IMR-90 (cell line): ENCODE measurements at regions not wholly inside any gene's neighbourhood (a gene's known extent, or its start where the extent isn't known, plus 50 kb on each side); places are given as distances from the start of the nearest gene placed in this dataset.

Source experiments
- ATAC-seq: fragments of 200-7000 bp; cut with Tn5 transposase; 2 replicates; pipeline ENCODE4 v1.9.1; 2020; ENCODE audit warnings: low read depth, mild to moderate bottlenecking, moderate library complexity
- BruUV-seq: library from RNA; stranded (reverse); fragments of 400-500 nt; replicated peaks from 2 replicates; lab custom pipeline; 2021; lab: Mats Ljungman, UMichigan
- CTCF ChIA-PET: fragments of 300-600 bp; formaldehyde crosslinking; extraction: SDS; loops from one replicate; lab custom pipeline; 2021; ENCODE audit warnings: antibody characterized with exemption; lab: Yijun Ruan, JAX
- POLR2A ChIA-PET: fragments of 300-600 bp; sonication (Branson Sonifier 250); formaldehyde crosslinking; loops from one replicate; lab custom pipeline; 2022; ENCODE audit warnings: antibody characterized with exemption; ENCODE audit not compliant: unreplicated experiment; lab: Charles Lee
- DNase-seq: peaks from one replicate; pipeline ENCODE4 v3.0.0; 2013
- H2AFZ ChIP-seq: replicated peaks from 2 replicates; pipeline ENCODE3; 2013; ENCODE audit warnings: low read length, mild to moderate bottlenecking; ENCODE audit not compliant: poor library complexity
- H2AK5ac ChIP-seq: 2 replicates; pipeline ENCODE4 v1.6.1; 2013; ENCODE audit warnings: low read depth, low read length, inconsistent platforms
- H2AK9ac ChIP-seq: replicated peaks from 2 replicates; pipeline ENCODE3; 2013; ENCODE audit warnings: mild to moderate bottlenecking, low read depth, low read length, moderate library complexity; ENCODE audit not compliant: poor library complexity
- H2BK120ac ChIP-seq: 2 replicates; pipeline ENCODE4 v1.6.1; 2013; ENCODE audit warnings: low read depth, low read length, inconsistent platforms
- H2BK15ac ChIP-seq: 3 replicates; pipeline ENCODE4 v1.6.1; 2013; ENCODE audit warnings: low read depth, low read length, inconsistent platforms
- H2BK20ac ChIP-seq: 2 replicates; pipeline ENCODE4 v1.6.1; 2013; ENCODE audit warnings: low read depth, mild to moderate bottlenecking, inconsistent platforms, low read length, moderate library complexity
- H2BK5ac ChIP-seq: 2 replicates; pipeline ENCODE4 v1.6.1; 2013; ENCODE audit warnings: mild to moderate bottlenecking, low read depth, low read length, inconsistent platforms; ENCODE audit not compliant: poor library complexity, severe bottlenecking
- H3K14ac ChIP-seq: replicated peaks from 2 replicates; pipeline ENCODE4 v1.6.1; 2013; ENCODE audit warnings: low read depth, low read length, inconsistent platforms
- H3K18ac ChIP-seq: 2 replicates; pipeline ENCODE4 v1.6.1; 2013; ENCODE audit warnings: low read depth, low read length, control low read depth
- H3K23ac ChIP-seq: 2 replicates; pipeline ENCODE4 v1.6.1; 2013; ENCODE audit warnings: low read depth, low read length, inconsistent platforms
- H3K27ac ChIP-seq: 2 replicates; pipeline ENCODE4 v1.5.1; 2013; ENCODE audit warnings: mild to moderate bottlenecking, control low read depth, low read length; ENCODE audit not compliant: insufficient read depth
- H3K27me3 ChIP-seq: 2 replicates; pipeline ENCODE4 v1.6.1; 2013; ENCODE audit warnings: low read length; ENCODE audit not compliant: control insufficient read depth, insufficient read depth
- H3K36me3 ChIP-seq: 2 replicates; pipeline ENCODE4 v1.6.1; 2013; ENCODE audit warnings: low read length, mixed read lengths; ENCODE audit not compliant: control insufficient read depth, insufficient read depth
- H3K4ac ChIP-seq: 2 replicates; pipeline ENCODE4 v1.6.1; 2013; ENCODE audit warnings: low read depth, low read length, inconsistent platforms
- H3K4me1 ChIP-seq: 2 replicates; pipeline ENCODE4 v1.6.1; 2013; ENCODE audit warnings: low read length, mixed read lengths; ENCODE audit not compliant: control insufficient read depth, insufficient read depth
- H3K4me2 ChIP-seq: 2 replicates; pipeline ENCODE4 v1.6.1; 2013; ENCODE audit warnings: low read depth, mild to moderate bottlenecking, control low read depth, low read length, moderate library complexity
- H3K4me3 ChIP-seq: 2 replicates; pipeline ENCODE4 v1.5.1; 2013; ENCODE audit warnings: low read depth, mild to moderate bottlenecking, control low read depth, low read length, moderate library complexity; ENCODE audit not compliant: insufficient read depth
- H3K56ac ChIP-seq: 2 replicates; pipeline ENCODE4 v1.6.1; 2013; ENCODE audit warnings: low read length, inconsistent platforms; ENCODE audit not compliant: insufficient read depth; ENCODE audit errors: extremely low read depth
- H3K79me1 ChIP-seq, 2 experiments: 2 replicates each; pipeline ENCODE4 v1.6.1; 2013; ENCODE audit warnings: low read length in 2 of 2, inconsistent platforms in 1 of 2, low read depth in 1 of 2
- H3K9ac ChIP-seq: 2 replicates; pipeline ENCODE4 v1.6.1; 2013; ENCODE audit warnings: low read depth, low read length, control low read depth
- H3K9me1 ChIP-seq: 2 replicates; pipeline ENCODE4 v1.6.1; 2013; ENCODE audit warnings: low read length, inconsistent platforms; ENCODE audit not compliant: insufficient read depth
- H3K9me3 ChIP-seq: 2 replicates; pipeline ENCODE4 v1.6.1; 2013; ENCODE audit warnings: low read length; ENCODE audit not compliant: control insufficient read depth, insufficient read depth
- H4K20me1 ChIP-seq: 2 replicates; pipeline ENCODE4 v1.6.1; 2013; ENCODE audit warnings: low read length, inconsistent platforms; ENCODE audit not compliant: insufficient read depth
- H4K5ac ChIP-seq: 2 replicates; pipeline ENCODE4 v1.6.1; 2013; ENCODE audit warnings: mild to moderate bottlenecking, low read depth, low read length, control low read depth
- H4K8ac ChIP-seq, 2 experiments: 2 replicates each; pipeline ENCODE4 v1.6.1; 2013; ENCODE audit warnings: low read depth in 2 of 2, low read length in 2 of 2, control low read depth in 1 of 2, inconsistent platforms in 1 of 2
- H4K91ac ChIP-seq: 2 replicates; pipeline ENCODE4 v1.6.1; 2013; ENCODE audit warnings: low read depth, low read length, inconsistent platforms; ENCODE audit not compliant: insufficient read depth
- BHLHE40 ChIP-seq: fragments of 150-350 bp; IDR thresholded peaks from 2 replicates; pipeline ENCODE4 v1.6.1; 2016; ENCODE audit warnings: mild to moderate bottlenecking, low read depth, low read length
- CEBPB ChIP-seq: IDR thresholded peaks from 2 replicates; pipeline ENCODE4 v1.6.1; 2012; ENCODE audit warnings: low read depth, low read length, improper control_type of control experiment
- CHD1 ChIP-seq: IDR thresholded peaks from 2 replicates; pipeline ENCODE4 v1.6.1; 2012; ENCODE audit warnings: low read depth, low read length, improper control_type of control experiment
- CTCF ChIP-seq: conservative IDR thresholded peaks from 2 replicates; pipeline ENCODE4 v1.5.1; 2012; ENCODE audit warnings: mild to moderate bottlenecking, low read depth, low read length, improper control_type of control experiment
- ELK1 ChIP-seq: fragments of 150-350 bp; IDR thresholded peaks from 2 replicates; pipeline ENCODE4 v1.6.1; 2016; ENCODE audit warnings: low read depth, mild to moderate bottlenecking, low read length, moderate library complexity, borderline replicate concordance
- FOS ChIP-seq: fragments of 150-350 bp; IDR thresholded peaks from 2 replicates; pipeline ENCODE4 v1.6.1; 2016; ENCODE audit warnings: low read depth, low read length
- MAFK ChIP-seq: IDR thresholded peaks from 2 replicates; pipeline ENCODE4 v1.6.1; 2012; ENCODE audit warnings: low read depth, low read length, improper control_type of control experiment
- MAZ ChIP-seq: IDR thresholded peaks from 2 replicates; pipeline ENCODE4 v1.6.1; 2012; ENCODE audit warnings: low read depth, mild to moderate bottlenecking, low read length, improper control_type of control experiment, moderate library complexity, borderline replicate concordance
- MXI1 ChIP-seq: IDR thresholded peaks from 2 replicates; pipeline ENCODE4 v1.6.1; 2012; ENCODE audit warnings: low read depth, mild to moderate bottlenecking, low read length, moderate library complexity, borderline replicate concordance
- POLR2A ChIP-seq: IDR thresholded peaks from 2 replicates; pipeline ENCODE4 v1.6.1; 2012; ENCODE audit warnings: mild to moderate bottlenecking, low read depth, low read length
- RAD21 ChIP-seq: IDR thresholded peaks from 2 replicates; pipeline ENCODE4 v1.6.1; 2012; ENCODE audit warnings: low read length, improper control_type of control experiment
- RCOR1 ChIP-seq: IDR thresholded peaks from 2 replicates; pipeline ENCODE4 v1.6.1; 2012; ENCODE audit warnings: mild to moderate bottlenecking, low read length, improper control_type of control experiment; ENCODE audit not compliant: insufficient replicate concordance
- RFX5 ChIP-seq: IDR thresholded peaks from 2 replicates; pipeline ENCODE4 v1.8.0; 2012; ENCODE audit warnings: low read depth, mild to moderate bottlenecking, low read length, moderate library complexity
- SMC3 ChIP-seq: fragments of 150-350 bp; IDR thresholded peaks from 2 replicates; pipeline ENCODE4 v1.6.1; 2016; ENCODE audit warnings: low read depth, mild to moderate bottlenecking, antibody characterized with exemption, low read length, moderate library complexity
- USF2 ChIP-seq: fragments of 150-350 bp; IDR thresholded peaks from 2 replicates; pipeline ENCODE4 v1.6.1; 2017; ENCODE audit warnings: mild to moderate bottlenecking, antibody characterized with exemption, low read length, low read depth
- WGBS, 2 experiments: methylation state at CpG; one replicate each; pipeline versions ENCODE4 v1.1.5 to v1.1.7; 2013; ENCODE audit warnings: missing lambda C conversion rate in 2 of 2; ENCODE audit not compliant: insufficient read length in 1 of 2; ENCODE audit errors: extremely low coverage in 2 of 2; 5-methylcytosine and 5-hydroxymethylcytosine counted together
- dilution Hi-C: fragments of 300-500 bp; cut with HindIII; formaldehyde crosslinking; loops from one replicate; pipeline ENCODE4 v1.14.3; 2018; ENCODE audit warnings: low sequenced_read_pairs; ENCODE audit not compliant: unreplicated experiment
- in situ Hi-C: fragments of 300-500 bp; cut with MboI; formaldehyde crosslinking; loops from 3 replicates; pipeline ENCODE4 v1.14.3; 2019; ENCODE audit warnings: low sequenced_read_pairs, inconsistent platforms, mixed read lengths
- intact Hi-C: fragments of 100-400 bp; cut with micrococcal nuclease; formaldehyde crosslinking; loops from 2 replicates; pipeline ENCODE4 v1.10.0; 2022

- POLR2A ChIA-PET: no interaction called here
- no peak overlapping the region for H3K27ac ChIP-seq
- dilution Hi-C loops: no loop called here
- WGBS, 2 experiments: no CpG with 5 or more reads among the region's 6 CpGs
- DNase-seq: no peak
- no TSS peak for BruUV-seq
- H3K23ac ChIP-seq: no peak overlapping the region
- H3K56ac ChIP-seq: no peak overlapping the region
- ATAC-seq: no peak
- H3K4me2 ChIP-seq: no peak overlapping the region
- H3K9ac ChIP-seq: no peak overlapping the region
- no peaks in the 10 kb centered on the region for H3K9me1 ChIP-seq
- H3K14ac ChIP-seq: no peak overlapping the region
- no peak overlapping the region for H3K4ac ChIP-seq
- no peaks in the 10 kb centered on the region for H3K79me1 ChIP-seq
- H4K91ac ChIP-seq: no peak overlapping the region
- H2AK5ac ChIP-seq: no peak overlapping the region
- no peaks in the 10 kb centered on the region for H4K20me1 ChIP-seq
- H2BK5ac ChIP-seq: no peak overlapping the region
- H2AK9ac ChIP-seq: no peak overlapping the region
- no peak overlapping the region for H2BK20ac ChIP-seq
- peaks cover 13% of the 10 kb centered on the region for H3K9me3 ChIP-seq
- no peak overlapping the region for H4K8ac ChIP-seq
- in situ Hi-C loops: no loop called here
- no peaks in the 10 kb centered on the region for H3K27me3 ChIP-seq
- H3K36me3 ChIP-seq: no peaks in the 10 kb centered on the region
- H3K18ac ChIP-seq: no peak overlapping the region
- no peak overlapping the region for H2BK15ac ChIP-seq
- TF ChIP-seq MXI1: no peak
- no peak for TF ChIP-seq RFX5
- TF ChIP-seq RCOR1: no peak
- TF ChIP-seq FOS: no peak
- TF ChIP-seq ELK1: no peak
- no peak for TF ChIP-seq MAFK
- no peak for TF ChIP-seq CTCF
- TF ChIP-seq POLR2A: no peak
- no peak for TF ChIP-seq USF2
- TF ChIP-seq CHD1: no peak
- TF ChIP-seq CEBPB: no peak
- TF ChIP-seq SMC3: no peak
- TF ChIP-seq BHLHE40: no peak
- TF ChIP-seq RAD21: no peak
- TF ChIP-seq MAZ: no peak
- no peaks in the 10 kb centered on the region for H3K4me1 ChIP-seq
- no peak overlapping the region for H2AFZ ChIP-seq
- CTCF ChIA-PET: no interaction called here
- intact Hi-C loops: loop anchor here (10.0 kb wide), 1 partner anchor 490 kb away; no protein-coding TSS in a partner anchor
- no peak overlapping the region for H4K5ac ChIP-seq
- no peak overlapping the region for H2BK120ac ChIP-seq
- H3K4me3 ChIP-seq: no peak overlapping the region
Measured at GRCh38 chr20:55714736-55715135, 290.6 kb downstream of the CBLN4 start.
